GM12892 (cell line): ENCODE measurements at regions not wholly inside any gene's neighbourhood (a gene's known extent, or its start where the extent isn't known, plus 50 kb on each side); places are given as distances from the start of the nearest gene placed in this dataset.

Source experiments
- DNase-seq: peaks from one replicate; pipeline ENCODE4 v3.0.0; 2011; ENCODE audit not compliant: insufficient read length
- FAIRE-seq: peaks from 2 replicates; lab custom pipeline; 2011; peaks lifted over from hg19 to GRCh38; lab: Jason Lieb, UNC
- POLR2A ChIP-seq: IDR thresholded peaks from 2 replicates; pipeline ENCODE4 v1.6.1; 2011; ENCODE audit warnings: low read depth, low read length, control low read depth
- POLR2AphosphoS5 ChIP-seq: IDR thresholded peaks from 2 replicates; pipeline ENCODE4 v1.6.1; 2011; ENCODE audit warnings: low read depth, low read length, control low read depth
- TAF1 ChIP-seq: IDR thresholded peaks from 2 replicates; pipeline ENCODE4 v1.6.1; 2011; ENCODE audit warnings: low read depth, mild to moderate bottlenecking, control low read depth, low read length, borderline replicate concordance

GRCh38 chr2:187228986-187229385 lies 219.1 kb downstream of the CALCRL start:
- no peak for DNase-seq
- no peak for FAIRE-seq
- TF ChIP-seq TAF1: no peak
- TF ChIP-seq POLR2A: no peak
- no peak for TF ChIP-seq POLR2AphosphoS5

- FAIRE-seq: no peak
- no peak for DNase-seq
- TF ChIP-seq TAF1: no peak
- no peak for TF ChIP-seq POLR2A
- no peak for TF ChIP-seq POLR2AphosphoS5
These were observed 223.1 kb downstream of the CALCRL start for GRCh38 chr2:187224989-187225388.

GRCh38 chr2:187220071-187220470 lies 228.0 kb downstream of the CALCRL start:
- TF ChIP-seq TAF1: no peak
- no peak for TF ChIP-seq POLR2A
- TF ChIP-seq POLR2AphosphoS5: no peak
- no peak for DNase-seq
- no peak for FAIRE-seq

- FAIRE-seq (no peak), DNase-seq (no peak)
- TF ChIP-seq POLR2AphosphoS5 (no peak), POLR2A (no peak), TAF1 (no peak)
These were observed 232.4 kb downstream of the CALCRL start for GRCh38 chr2:187215532-187216240.

GRCh38 chr2:187214306-187214705 lies 233.7 kb downstream of the CALCRL start:
- DNase-seq (no peak), FAIRE-seq (no peak)
- no peak for TF ChIP-seq POLR2AphosphoS5
- no peak for TF ChIP-seq TAF1
- no peak for TF ChIP-seq POLR2A

- no peak for DNase-seq
- no peak for FAIRE-seq
- TF ChIP-seq POLR2A (no peak), TAF1 (no peak), POLR2AphosphoS5 (no peak)
These were observed 234.3 kb downstream of the CALCRL start for GRCh38 chr2:187213798-187214197.

- no peak for TF ChIP-seq POLR2A
- TF ChIP-seq POLR2AphosphoS5: no peak
- TF ChIP-seq TAF1: no peak
- FAIRE-seq (no peak), DNase-seq (no peak)
These were observed 237.3 kb downstream of the CALCRL start for GRCh38 chr2:187210726-187211125.

- DNase-seq: no peak
- TF ChIP-seq POLR2A (no peak), POLR2AphosphoS5 (no peak), TAF1 (no peak)
- FAIRE-seq: no peak
These were observed 239.8 kb downstream of the CALCRL start for GRCh38 chr2:187208199-187208785.

GRCh38 chr2:187207126-187207525 lies 240.9 kb downstream of the CALCRL start:
- TF ChIP-seq POLR2AphosphoS5 (no peak), TAF1 (no peak), POLR2A (no peak)
- DNase-seq: no peak
- no peak for FAIRE-seq

- TF ChIP-seq TAF1 (no peak), POLR2AphosphoS5 (no peak), POLR2A (no peak)
- DNase-seq: no peak
- no peak for FAIRE-seq
These were observed 241.6 kb downstream of the CALCRL start for GRCh38 chr2:187206471-187206870.

GRCh38 chr2:187206071-187206470 lies 242.0 kb downstream of the CALCRL start:
- no peak for DNase-seq
- no peak for TF ChIP-seq POLR2AphosphoS5
- no peak for TF ChIP-seq POLR2A
- no peak for TF ChIP-seq TAF1
- FAIRE-seq: no peak

- FAIRE-seq (no peak), DNase-seq (no peak)
- no peak for TF ChIP-seq POLR2AphosphoS5
- no peak for TF ChIP-seq TAF1
- TF ChIP-seq POLR2A: no peak
These were observed 249.9 kb downstream of the CALCRL start for GRCh38 chr2:187198136-187198535.

GRCh38 chr2:187194049-187194448 lies 254.0 kb downstream of the CALCRL start:
- no peak for TF ChIP-seq POLR2A
- TF ChIP-seq POLR2AphosphoS5: no peak
- no peak for TF ChIP-seq TAF1
- DNase-seq (no peak), FAIRE-seq (no peak)
